ENCODE measurements at regions not wholly inside any gene's neighbourhood (a gene's known extent, or its start where the extent isn't known, plus 50 kb on each side); places are given as distances from the start of the nearest gene placed in this dataset.

DNA sequence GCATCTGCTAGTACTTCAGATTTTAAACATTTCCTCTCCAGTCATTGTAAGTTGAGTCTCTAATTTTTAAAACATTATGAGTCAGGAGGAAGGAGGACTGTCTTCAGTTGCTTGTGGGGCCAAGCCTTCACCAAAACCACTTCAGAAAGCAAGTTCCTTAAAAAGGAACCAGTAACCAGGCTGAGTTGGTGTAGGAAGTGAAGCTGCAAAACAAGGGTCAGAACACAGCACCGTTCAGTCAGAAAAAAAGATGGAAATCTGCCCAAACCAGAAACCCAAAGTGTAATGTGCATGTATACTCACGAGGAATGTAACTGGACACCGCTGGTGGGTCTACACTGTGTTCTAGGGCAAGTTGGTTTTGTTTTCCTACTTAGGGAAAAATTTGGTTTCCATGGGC, 402.1 kb downstream of the SETD4 start:
- H3K4me1 ChIP-seq (replicated peaks in 1 of 2), result no peaks in the 10 kb centered on the region
- DNase-seq, result peak in 2 of 7 donors; percentile 6 to 18
- H3K4me3 ChIP-seq, result no peak overlapping the region
- H3K36me3 ChIP-seq (replicated peaks in 1 of 2), result no peaks in the 10 kb centered on the region
- intact Hi-C loops (cut with DNase I), result no loop called here
- TF ChIP-seq, protein P1, sequence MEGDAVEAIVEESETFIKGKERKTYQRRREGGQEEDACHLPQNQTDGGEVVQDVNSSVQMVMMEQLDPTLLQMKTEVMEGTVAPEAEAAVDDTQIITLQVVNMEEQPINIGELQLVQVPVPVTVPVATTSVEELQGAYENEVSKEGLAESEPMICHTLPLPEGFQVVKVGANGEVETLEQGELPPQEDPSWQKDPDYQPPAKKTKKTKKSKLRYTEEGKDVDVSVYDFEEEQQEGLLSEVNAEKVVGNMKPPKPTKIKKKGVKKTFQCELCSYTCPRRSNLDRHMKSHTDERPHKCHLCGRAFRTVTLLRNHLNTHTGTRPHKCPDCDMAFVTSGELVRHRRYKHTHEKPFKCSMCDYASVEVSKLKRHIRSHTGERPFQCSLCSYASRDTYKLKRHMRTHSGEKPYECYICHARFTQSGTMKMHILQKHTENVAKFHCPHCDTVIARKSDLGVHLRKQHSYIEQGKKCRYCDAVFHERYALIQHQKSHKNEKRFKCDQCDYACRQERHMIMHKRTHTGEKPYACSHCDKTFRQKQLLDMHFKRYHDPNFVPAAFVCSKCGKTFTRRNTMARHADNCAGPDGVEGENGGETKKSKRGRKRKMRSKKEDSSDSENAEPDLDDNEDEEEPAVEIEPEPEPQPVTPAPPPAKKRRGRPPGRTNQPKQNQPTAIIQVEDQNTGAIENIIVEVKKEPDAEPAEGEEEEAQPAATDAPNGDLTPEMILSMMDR (IDR thresholded peaks at IDR 0.05), result no peak
- TF ChIP-seq POLR2A (IDR thresholded peaks at IDR 0.05), result no peak
- H3K27ac ChIP-seq, result peak overlapping the region in 1 of 5 donors; percentile 14
- H3K9me3 ChIP-seq (replicated peaks in 1 of 3), result no peaks in the 10 kb centered on the region
- WGBS, 4 donors, result 52 to 68% (median 60%) methylated on average over 3 of the region's 3 CpGs
- H3K27me3 ChIP-seq, result no peaks in the 10 kb centered on the region

DNA sequence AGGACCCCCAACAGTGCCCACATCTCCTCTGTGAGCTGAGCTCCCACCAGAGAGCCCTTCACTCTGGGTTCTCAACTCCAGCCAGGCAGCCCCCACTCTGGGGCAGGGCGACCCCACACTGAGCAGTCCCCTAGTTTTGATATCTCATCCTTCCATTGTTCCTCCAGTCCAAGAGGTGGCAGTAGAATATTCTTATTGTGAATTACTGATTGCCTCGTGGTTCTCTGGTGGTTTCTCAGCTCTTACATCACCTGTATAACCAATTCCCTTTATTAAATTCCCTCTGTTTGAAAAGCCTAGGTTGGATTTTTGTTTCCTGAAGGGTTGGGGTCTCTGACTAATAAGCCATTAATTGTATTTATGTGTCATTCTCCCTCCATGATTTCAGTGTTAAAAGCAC, 407.5 kb downstream of the SETD4 start:
- Histone ChIP-seq H3K4me1 (replicated peaks in 1 of 2) (no peaks in the 10 kb centered on the region), H3K36me3 (replicated peaks in 1 of 2) (no peaks in the 10 kb centered on the region), H3K27me3 (no peaks in the 10 kb centered on the region), H3K4me3 (no peak overlapping the region), H3K27ac (no peak overlapping the region), H3K9me3 (replicated peaks in 1 of 3) (no peaks in the 10 kb centered on the region)
- no peak for DNase-seq
- intact Hi-C loops (cut with DNase I), result no loop called here
- WGBS, 4 donors, result 67 to 83% (median 74%) methylated on average over 2 of the region's 2 CpGs
- no peak for TF ChIP-seq POLR2A (IDR thresholded peaks at IDR 0.05)
- TF ChIP-seq, protein P1 (IDR thresholded peaks at IDR 0.05), result no peak

DNA sequence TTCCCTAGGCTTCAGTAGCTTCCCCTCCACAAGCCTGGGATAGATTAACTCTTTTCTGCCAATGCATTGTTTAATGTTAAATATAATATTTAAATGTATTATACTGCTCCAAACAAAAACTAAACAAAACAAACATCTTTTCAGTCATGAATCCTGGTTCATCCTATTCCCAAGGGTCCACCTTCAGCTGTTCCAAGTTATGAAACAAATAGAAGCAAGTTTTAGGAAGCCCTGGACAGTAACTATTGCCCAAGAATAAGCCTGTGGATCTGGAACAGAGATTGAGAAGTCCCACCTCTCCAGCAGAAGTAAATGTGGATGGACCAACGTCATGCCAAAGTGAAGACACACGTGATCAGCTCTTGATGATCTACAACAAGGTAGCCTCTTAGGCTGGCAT, 408.1 kb downstream of the SETD4 start:
- 31 to 76% (median 71%) methylated on average over 2 of the region's 2 CpGs for WGBS, 4 donors
- no peak for DNase-seq
- H3K27ac ChIP-seq, result no peak overlapping the region
- no peaks in the 10 kb centered on the region for H3K4me1 ChIP-seq (replicated peaks in 1 of 2)
- no peaks in the 10 kb centered on the region for H3K27me3 ChIP-seq
- intact Hi-C loops (cut with DNase I), result no loop called here
- H3K9me3 ChIP-seq (replicated peaks in 1 of 3), result no peaks in the 10 kb centered on the region
- H3K36me3 ChIP-seq (replicated peaks in 1 of 2), result no peaks in the 10 kb centered on the region
- TF ChIP-seq POLR2A (IDR thresholded peaks at IDR 0.05), result no peak
- TF ChIP-seq, protein P1 (IDR thresholded peaks at IDR 0.05), result no peak
- no peak overlapping the region for H3K4me3 ChIP-seq

DNA sequence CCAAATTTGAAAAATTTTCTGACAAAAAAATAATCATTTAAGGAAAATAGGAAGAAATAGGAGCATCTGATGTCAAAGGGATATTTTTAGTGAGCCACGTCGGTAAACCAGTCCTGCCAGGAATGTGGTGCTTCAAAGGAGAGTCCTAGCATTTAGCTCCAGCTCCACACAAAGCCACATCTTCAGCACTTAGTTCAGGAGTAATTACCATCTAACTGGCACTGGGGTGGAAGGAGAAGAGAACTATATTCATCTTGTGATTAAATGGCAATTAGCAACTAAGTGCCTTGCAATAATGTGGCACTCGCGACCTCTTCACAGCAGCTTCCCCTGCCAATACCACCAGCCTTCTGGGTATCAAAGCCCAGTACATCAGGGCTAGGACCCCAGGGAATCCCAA, 409.1 kb downstream of the SETD4 start:
- Histone ChIP-seq H3K4me1 (replicated peaks in 1 of 2) (peaks cover 0 to 5% of the 10 kb centered on the region in 2 donors), H3K36me3 (replicated peaks in 1 of 2) (no peaks in the 10 kb centered on the region), H3K27ac (no peak overlapping the region), H3K27me3 (no peaks in the 10 kb centered on the region), H3K4me3 (no peak overlapping the region), H3K9me3 (replicated peaks in 1 of 3) (no peaks in the 10 kb centered on the region)
- intact Hi-C loops (cut with DNase I), result no loop called here
- TF ChIP-seq POLR2A (IDR thresholded peaks at IDR 0.05), result no peak
- TF ChIP-seq, protein P1 (IDR thresholded peaks at IDR 0.05), result no peak
- 41 to 50% (median 45%) methylated on average over 4 of the region's 4 CpGs for WGBS, 4 donors
- DNase-seq, result no peak

Data from adrenal gland (tissue), 9 donors.